CD14-positive monocyte (primary cell): ENCODE measurements at regions not wholly inside any gene's neighbourhood (a gene's known extent, or its start where the extent isn't known, plus 50 kb on each side); places are given as distances from the start of the nearest gene placed in this dataset.

ENCODE experiments used
- DNase-seq, 3 donors: peaks; one replicate each; pipeline ENCODE4 v3.0.0-alpha.2; 2011 to 2022
- H2AFZ ChIP-seq: 2 replicates; pipeline ENCODE4 v1.6.0; 2012; ENCODE audit warnings: mild to moderate bottlenecking, low read depth, low read length, inconsistent platforms; ENCODE audit not compliant: insufficient read depth, poor library complexity, severe bottlenecking
- H3K27ac ChIP-seq, 2 donors: 1 replicate in 1 of 2; 2 replicates in 1 of 2; pipeline ENCODE4 v1.5.1; 2012 to 2013; ENCODE audit warnings: low read length in 2 of 2, control low read depth in 1 of 2, inconsistent platforms in 1 of 2, low read depth in 1 of 2, mild to moderate bottlenecking in 1 of 2
- H3K27me3 ChIP-seq, 2 donors: one replicate each; pipeline versions ENCODE4 v1.6.0 to v1.6.1; 2011 to 2013; ENCODE audit warnings: low read length in 2 of 2; ENCODE audit not compliant: control insufficient read depth in 2 of 2, insufficient read depth in 2 of 2
- H3K36me3 ChIP-seq, 2 donors: replicated peaks in 1 of 2; 1 replicate in 1 of 2; 2 replicates in 1 of 2; pipeline versions ENCODE4 v1.5.1 to v1.6.1; 2012 to 2013; ENCODE audit warnings: low read length in 2 of 2, control low read depth in 1 of 2, inconsistent platforms in 1 of 2, mild to moderate bottlenecking in 1 of 2; ENCODE audit not compliant: insufficient read depth in 2 of 2, control insufficient read depth in 1 of 2
- H3K4me1 ChIP-seq, 2 donors: 1 replicate in 1 of 2; 2 replicates in 1 of 2; pipeline versions ENCODE4 v1.5.1 to v1.6.1; 2012 to 2013; ENCODE audit warnings: low read length in 2 of 2, control low read depth in 1 of 2, inconsistent platforms in 1 of 2, mild to moderate bottlenecking in 1 of 2, moderate library complexity in 1 of 2; ENCODE audit not compliant: insufficient read depth in 2 of 2, control insufficient read depth in 1 of 2
- H3K4me2 ChIP-seq: replicated peaks from 2 replicates; pipeline ENCODE3; 2012; ENCODE audit warnings: low read length, moderate library complexity, mild to moderate bottlenecking; ENCODE audit not compliant: poor library complexity, severe bottlenecking; ENCODE audit errors: extremely low read depth
- H3K4me3 ChIP-seq, 3 experiments: fragments of 200-600 bp in 1 of 3; sonication (generic) in 1 of 3; replicated peaks in 1 of 3; 1 replicate in 2 of 3; 2 replicates in 1 of 3; pipeline ENCODE4 v1.5.1; 2011 to 2013; ENCODE audit warnings: low read length in 3 of 3, mild to moderate bottlenecking in 3 of 3, control low read depth in 2 of 3, low read depth in 2 of 3, inconsistent platforms in 1 of 3, moderate library complexity in 1 of 3
- H3K79me2 ChIP-seq: 2 replicates; pipeline ENCODE4 v1.6.0; 2012; ENCODE audit warnings: mild to moderate bottlenecking, control low read depth, inconsistent platforms, low read length, moderate library complexity; ENCODE audit not compliant: insufficient read depth
- H3K9ac ChIP-seq: 2 replicates; pipeline ENCODE4 v1.6.0; 2017; ENCODE audit warnings: low read length, mild to moderate bottlenecking; ENCODE audit not compliant: insufficient read depth, poor library complexity, severe bottlenecking
- H3K9me3 ChIP-seq, 2 donors: replicated peaks in 1 of 2; 1 replicate in 1 of 2; 2 replicates in 1 of 2; pipeline versions ENCODE4 v1.5.1 to v1.6.1; 2012 to 2013; ENCODE audit warnings: low read length in 2 of 2, control low read depth in 1 of 2; ENCODE audit not compliant: control insufficient read depth in 1 of 2, insufficient read depth in 1 of 2
- H4K20me1 ChIP-seq: 2 replicates; pipeline ENCODE4 v1.6.0; 2012; ENCODE audit warnings: mild to moderate bottlenecking, low read length, control low read depth, moderate library complexity; ENCODE audit not compliant: insufficient read depth
- H3K27ac Mint-ChIP-seq, 7 donors: one replicate each; pipeline ENCODE4 v1.8.0; 2020; ENCODE audit warnings: mild to moderate bottlenecking in 7 of 7, mixed read lengths in 7 of 7, moderate library complexity in 6 of 7, inconsistent platforms in 2 of 7
- H3K27me3 Mint-ChIP-seq, 3 donors: one replicate each; pipeline ENCODE4 v1.8.0; 2021 to 2022; ENCODE audit warnings: low read depth in 3 of 3, mild to moderate bottlenecking in 3 of 3, mixed read lengths in 3 of 3, moderate library complexity in 3 of 3, inconsistent platforms in 1 of 3
- H3K36me3 Mint-ChIP-seq, 2 donors: one replicate each; pipeline ENCODE4 v1.8.0; 2020; ENCODE audit warnings: mixed read lengths in 2 of 2, inconsistent platforms in 1 of 2, mild to moderate bottlenecking in 1 of 2
- H3K4me1 Mint-ChIP-seq: one replicate; pipeline ENCODE4 v1.8.0; 2020; ENCODE audit warnings: mild to moderate bottlenecking, mixed read lengths
- H3K4me3 Mint-ChIP-seq, 2 donors: one replicate each; pipeline ENCODE4 v1.8.0; 2020; ENCODE audit warnings: mild to moderate bottlenecking in 2 of 2, mixed read lengths in 2 of 2, moderate library complexity in 1 of 2
- H3K9me3 Mint-ChIP-seq, 7 donors: one replicate each; pipeline ENCODE4 v1.8.0; 2020 to 2022; ENCODE audit warnings: mixed read lengths in 7 of 7, mild to moderate bottlenecking in 6 of 7, moderate library complexity in 6 of 7, inconsistent platforms in 2 of 7
- WGBS: methylation state at CpG from one replicate; pipeline ENCODE4 v1.1.5; 2013; ENCODE audit warnings: missing lambda C conversion rate; ENCODE audit not compliant: insufficient coverage; 5-methylcytosine and 5-hydroxymethylcytosine counted together
- intact Hi-C, 2 donors: fragments of 100-400 bp; cut with micrococcal nuclease; formaldehyde crosslinking; loops; one replicate each; pipeline versions ENCODE4 v1.15.0 to v1.15.1; 2023
- TF ChIP-seq, protein P1 (sequence below): fragments of 200-600 bp; IDR thresholded peaks from one replicate; pipeline ENCODE4 v1.8.0; 2022; ENCODE audit warnings: antibody characterized with exemption, mild to moderate bottlenecking

GRCh38 chr22:49026494-49027367 lies 800.9 kb downstream of the BRD1 start:
- Histone ChIP-seq H3K27me3 (no peaks in the 10 kb centered on the region), H4K20me1 (no peaks in the 10 kb centered on the region), H3K36me3 (no peaks in the 10 kb centered on the region), H3K79me2 (no peaks in the 10 kb centered on the region), H3K27ac (no peak overlapping the region), H3K4me1 (no peaks in the 10 kb centered on the region), H2AFZ (no peak overlapping the region), H3K4me2 (no peak overlapping the region), H3K9me3 (no peaks in the 10 kb centered on the region), H3K9ac (no peak overlapping the region), H3K4me3 (no peak overlapping the region)
- Mint-ChIP-seq H3K27ac (no peak overlapping the region), H3K36me3 (no peaks in the 10 kb centered on the region), H3K4me3 (no peak overlapping the region), H3K4me1 (no peaks in the 10 kb centered on the region), H3K9me3 (no peaks in the 10 kb centered on the region), H3K27me3 (peaks cover 6 to 8% (median 8%) of the 10 kb centered on the region in 3 donors)
- intact Hi-C loops: no loop called here
- TF ChIP-seq, protein P1, sequence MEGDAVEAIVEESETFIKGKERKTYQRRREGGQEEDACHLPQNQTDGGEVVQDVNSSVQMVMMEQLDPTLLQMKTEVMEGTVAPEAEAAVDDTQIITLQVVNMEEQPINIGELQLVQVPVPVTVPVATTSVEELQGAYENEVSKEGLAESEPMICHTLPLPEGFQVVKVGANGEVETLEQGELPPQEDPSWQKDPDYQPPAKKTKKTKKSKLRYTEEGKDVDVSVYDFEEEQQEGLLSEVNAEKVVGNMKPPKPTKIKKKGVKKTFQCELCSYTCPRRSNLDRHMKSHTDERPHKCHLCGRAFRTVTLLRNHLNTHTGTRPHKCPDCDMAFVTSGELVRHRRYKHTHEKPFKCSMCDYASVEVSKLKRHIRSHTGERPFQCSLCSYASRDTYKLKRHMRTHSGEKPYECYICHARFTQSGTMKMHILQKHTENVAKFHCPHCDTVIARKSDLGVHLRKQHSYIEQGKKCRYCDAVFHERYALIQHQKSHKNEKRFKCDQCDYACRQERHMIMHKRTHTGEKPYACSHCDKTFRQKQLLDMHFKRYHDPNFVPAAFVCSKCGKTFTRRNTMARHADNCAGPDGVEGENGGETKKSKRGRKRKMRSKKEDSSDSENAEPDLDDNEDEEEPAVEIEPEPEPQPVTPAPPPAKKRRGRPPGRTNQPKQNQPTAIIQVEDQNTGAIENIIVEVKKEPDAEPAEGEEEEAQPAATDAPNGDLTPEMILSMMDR: no peak
- DNase-seq: no peak
- WGBS: 77% methylated on average over 11 of the region's 12 CpGs

DNA sequence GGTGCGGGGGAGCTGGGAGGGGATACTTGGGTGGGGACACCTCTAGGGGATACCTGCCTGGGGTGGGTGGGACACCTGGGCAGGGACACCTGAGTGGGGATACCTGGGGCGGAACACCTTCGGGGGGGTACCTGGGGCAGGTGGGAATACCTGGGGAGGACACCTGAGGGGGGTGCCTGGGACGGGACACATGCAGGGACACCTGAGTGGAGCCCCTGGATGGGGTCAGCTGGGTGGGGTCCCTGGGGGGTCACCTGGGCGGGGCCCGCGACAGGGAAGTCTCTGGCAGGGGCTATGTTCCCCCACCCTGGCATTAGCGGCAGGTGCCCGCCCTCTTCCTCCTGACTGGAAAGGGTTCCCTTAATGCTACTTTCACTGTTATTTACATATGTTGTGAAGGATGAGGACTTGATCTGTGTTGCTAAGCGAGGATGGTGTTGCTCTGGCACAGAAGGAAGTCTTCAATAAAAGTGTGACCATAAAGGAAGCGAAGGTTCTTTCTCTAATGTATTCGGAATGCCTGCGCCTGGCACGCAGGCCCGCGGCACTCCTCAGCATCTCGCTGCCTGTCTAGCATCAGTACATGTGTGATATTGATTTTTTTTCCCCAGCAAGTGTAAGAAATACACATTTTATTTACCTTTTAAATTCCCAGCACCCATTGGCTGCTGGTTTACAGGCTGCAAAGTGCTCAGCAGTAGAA lies 801.7 kb downstream of the BRD1 start:
- Histone ChIP-seq H2AFZ (no peak overlapping the region), H3K36me3 (no peaks in the 10 kb centered on the region), H3K9me3 (no peaks in the 10 kb centered on the region), H3K9ac (no peak overlapping the region), H3K4me2 (no peak overlapping the region), H4K20me1 (no peaks in the 10 kb centered on the region), H3K79me2 (no peaks in the 10 kb centered on the region), H3K4me1 (no peaks in the 10 kb centered on the region), H3K4me3 (no peak overlapping the region), H3K27ac (no peak overlapping the region), H3K27me3 (no peaks in the 10 kb centered on the region)
- intact Hi-C loops: no loop called here
- Mint-ChIP-seq H3K27me3 (peaks cover 6 to 8% (median 8%) of the 10 kb centered on the region in 3 donors), H3K36me3 (no peaks in the 10 kb centered on the region), H3K4me3 (no peak overlapping the region), H3K4me1 (no peaks in the 10 kb centered on the region), H3K9me3 (no peaks in the 10 kb centered on the region), H3K27ac (peak overlapping the region in 1 of 7 donors; percentile 31)
- 90% methylated on average over 4 of the region's 17 CpGs for WGBS
- DNase-seq: no peak
- TF ChIP-seq, protein P1: no peak
